Loucy (cell line): ENCODE measurements at regions not wholly inside any gene's neighbourhood (a gene's known extent, or its start where the extent isn't known, plus 50 kb on each side); places are given as distances from the start of the nearest gene placed in this dataset.
"Not testable (repeated sequence)": the region's sequence is repeated elsewhere in the genome, so short reads cannot be mapped to it uniquely, and the experiment has no call there.

ENCODE experiments used
- H2AFZ ChIP-seq: fragments of 200-600 bp; sonication (generic); 2 replicates; pipeline ENCODE4 v1.6.0; 2016; ENCODE audit warnings: antibody characterized with exemption, mild to moderate bottlenecking, low read length, moderate library complexity
- H3F3A ChIP-seq: fragments of 200-600 bp; 2 replicates; pipeline ENCODE4 v1.6.0; 2016; ENCODE audit warnings: antibody characterized with exemption, low read depth, mild to moderate bottlenecking
- H3K27me3 ChIP-seq: fragments of 200-600 bp; sonication (generic); 2 replicates; pipeline ENCODE4 v1.6.1; 2014; ENCODE audit warnings: low read length, mild to moderate bottlenecking; ENCODE audit not compliant: insufficient read depth, poor library complexity, severe bottlenecking
- H3K36me3 ChIP-seq: fragments of 200-600 bp; sonication (generic); 2 replicates; pipeline ENCODE4 v1.6.1; 2016; ENCODE audit warnings: low read length; ENCODE audit not compliant: insufficient read depth
- H3K4me1 ChIP-seq: fragments of 200-600 bp; sonication (generic); 2 replicates; pipeline ENCODE4 v1.5.1; 2014; ENCODE audit warnings: low read length, mild to moderate bottlenecking; ENCODE audit not compliant: insufficient read depth, poor library complexity, severe bottlenecking
- H3K4me2 ChIP-seq: fragments of 200-600 bp; sonication (generic); 2 replicates; pipeline ENCODE4 v1.6.0; 2014; ENCODE audit warnings: antibody characterized with exemption, low read length, low read depth, mild to moderate bottlenecking; ENCODE audit not compliant: poor library complexity, severe bottlenecking
- H3K4me3 ChIP-seq: fragments of 200-600 bp; sonication (generic); 2 replicates; pipeline ENCODE4 v1.5.1; 2014; ENCODE audit warnings: low read length, mild to moderate bottlenecking, mixed read lengths; ENCODE audit not compliant: poor library complexity, severe bottlenecking
- H3K79me2 ChIP-seq: fragments of 200-600 bp; sonication (generic); 2 replicates; pipeline ENCODE4 v1.6.1; 2014; ENCODE audit warnings: low read length; ENCODE audit not compliant: insufficient read depth
- H3K9ac ChIP-seq: fragments of 200-600 bp; sonication (generic); 2 replicates; pipeline ENCODE4 v1.6.0; 2014; ENCODE audit warnings: mild to moderate bottlenecking, low read depth, low read length, moderate library complexity; ENCODE audit not compliant: poor library complexity, severe bottlenecking
- H3K9me2 ChIP-seq: fragments of 200-600 bp; sonication (generic); replicated peaks from 2 replicates; pipeline ENCODE4 v1.6.1; 2016; ENCODE audit warnings: low read depth, low read length, mixed read lengths
- H3K9me3 ChIP-seq: fragments of 200-600 bp; sonication (generic); 2 replicates; pipeline ENCODE4 v1.6.1; 2014; ENCODE audit warnings: mild to moderate bottlenecking, antibody characterized with exemption, low read length, low read depth; ENCODE audit not compliant: insufficient read depth
- H4K20me1 ChIP-seq: fragments of 200-600 bp; sonication (generic); 2 replicates; pipeline ENCODE4 v1.6.0; 2014; ENCODE audit warnings: antibody characterized with exemption, low read length, mild to moderate bottlenecking; ENCODE audit not compliant: insufficient read depth, poor library complexity, severe bottlenecking
- CTCF ChIP-seq: fragments of 200-600 bp; sonication (generic); conservative IDR thresholded peaks from 2 replicates; pipeline ENCODE4 v1.5.1; 2014; ENCODE audit warnings: mild to moderate bottlenecking, antibody characterized with exemption, low read length
- EZH2phosphoT487 ChIP-seq: fragments of 200-600 bp; IDR thresholded peaks from 2 replicates; pipeline ENCODE4 v1.6.1; 2018; ENCODE audit warnings: antibody characterized with exemption, mild to moderate bottlenecking, moderate library complexity, borderline replicate concordance

GRCh38 chr15:88965097-88965496 is 51.9 kb upstream of the MFGE8 start:
- not testable (repeated sequence) for H3K9me3 ChIP-seq, H3K27me3 ChIP-seq, H4K20me1 ChIP-seq, H3K36me3 ChIP-seq, H3K4me3 ChIP-seq, H2AFZ ChIP-seq, H3K4me2 ChIP-seq, H3K9ac ChIP-seq, H3K9me2 ChIP-seq, H3K4me1 ChIP-seq, H3F3A ChIP-seq, H3K79me2 ChIP-seq

GRCh38 chr15:88970232-88970631 is 57.1 kb upstream of the MFGE8 start:
- Histone ChIP-seq H3K79me2 (no peaks in the 10 kb centered on the region), H3K4me2 (no peak overlapping the region)

GRCh38 chr15:88974392-88974791 is 61.2 kb upstream of the MFGE8 start:
- no peak overlapping the region for H3K4me2 ChIP-seq
- no peak for TF ChIP-seq EZH2phosphoT487
- no peak for TF ChIP-seq CTCF
- no peaks in the 10 kb centered on the region for H3K79me2 ChIP-seq
- no peak overlapping the region for H2AFZ ChIP-seq
- no peak overlapping the region for H3K4me3 ChIP-seq
- no peaks in the 10 kb centered on the region for H3K4me1 ChIP-seq
- no peak overlapping the region for H3K9ac ChIP-seq
- H3K27me3 ChIP-seq = no peaks in the 10 kb centered on the region
- H3F3A ChIP-seq = no peaks in the 10 kb centered on the region
- H3K9me3 ChIP-seq = no peaks in the 10 kb centered on the region
- no peaks in the 10 kb centered on the region for H4K20me1 ChIP-seq
- H3K9me2 ChIP-seq = no peaks in the 10 kb centered on the region
- H3K36me3 ChIP-seq = no peaks in the 10 kb centered on the region

More at GRCh38 chr15:88970232-88970631, 57.1 kb upstream of the MFGE8 start:
- Histone ChIP-seq H3K27me3 (no peaks in the 10 kb centered on the region), H3K36me3 (no peaks in the 10 kb centered on the region), H3F3A (no peaks in the 10 kb centered on the region), H3K9ac (no peak overlapping the region), H4K20me1 (no peaks in the 10 kb centered on the region), H3K4me1 (no peaks in the 10 kb centered on the region), H2AFZ (no peak overlapping the region), H3K9me3 (no peaks in the 10 kb centered on the region), H3K4me3 (no peak overlapping the region), H3K9me2 (no peaks in the 10 kb centered on the region)
- no peak for TF ChIP-seq EZH2phosphoT487
- no peak for TF ChIP-seq CTCF

GRCh38 chr15:88975891-88976290 is 62.7 kb upstream of the MFGE8 start:
- no peaks in the 10 kb centered on the region for H3K9me3 ChIP-seq
- no peaks in the 10 kb centered on the region for H3K4me1 ChIP-seq
- H3K9me2 ChIP-seq = no peaks in the 10 kb centered on the region
- TF ChIP-seq EZH2phosphoT487 (no peak), CTCF (no peak)
- no peak overlapping the region for H3K4me2 ChIP-seq
- H3K27me3 ChIP-seq = no peaks in the 10 kb centered on the region
- no peak overlapping the region for H2AFZ ChIP-seq
- no peaks in the 10 kb centered on the region for H4K20me1 ChIP-seq
- H3K36me3 ChIP-seq = no peaks in the 10 kb centered on the region
- no peak overlapping the region for H3K9ac ChIP-seq
- H3K79me2 ChIP-seq = no peaks in the 10 kb centered on the region
- no peak overlapping the region for H3K4me3 ChIP-seq
- H3F3A ChIP-seq = no peaks in the 10 kb centered on the region
